ENCODE measurements at regions not wholly inside any gene's neighbourhood (a gene's known extent, or its start where the extent isn't known, plus 50 kb on each side); places are given as distances from the start of the nearest gene placed in this dataset.

GRCh38 chr1:87735750-87736149 is 407.1 kb downstream of the LMO4 start:
- DNase-seq, result no peak

- DNase-seq, result no peak
Observed at GRCh38 chr1:87739141-87739540, 410.5 kb downstream of the LMO4 start.

GRCh38 chr1:87739704-87740103 is 411.0 kb downstream of the LMO4 start:
- DNase-seq, result no peak

- DNase-seq, result no peak
Observed at GRCh38 chr1:87743256-87743655, 414.6 kb downstream of the LMO4 start.

DNA sequence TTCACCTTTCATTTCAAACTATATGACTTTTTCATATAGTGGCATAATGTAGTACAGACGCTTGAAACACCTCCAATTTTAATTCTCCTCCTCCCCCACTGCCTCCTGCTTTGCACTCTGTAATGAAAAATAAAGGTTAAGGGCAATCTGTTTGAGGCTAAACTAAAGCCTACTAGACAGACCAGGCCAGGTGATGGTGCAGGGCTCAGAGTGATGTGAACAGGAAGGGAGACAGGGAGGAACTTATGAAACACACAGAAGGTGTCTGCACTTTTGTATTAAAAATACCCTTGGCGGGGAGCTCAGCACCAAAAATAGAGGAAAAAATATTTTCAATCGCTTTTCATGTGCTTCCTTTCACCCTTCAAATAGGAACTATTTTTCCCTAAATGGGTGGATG is 415.4 kb downstream of the LMO4 start:
- DNase-seq, result no peak

DNA sequence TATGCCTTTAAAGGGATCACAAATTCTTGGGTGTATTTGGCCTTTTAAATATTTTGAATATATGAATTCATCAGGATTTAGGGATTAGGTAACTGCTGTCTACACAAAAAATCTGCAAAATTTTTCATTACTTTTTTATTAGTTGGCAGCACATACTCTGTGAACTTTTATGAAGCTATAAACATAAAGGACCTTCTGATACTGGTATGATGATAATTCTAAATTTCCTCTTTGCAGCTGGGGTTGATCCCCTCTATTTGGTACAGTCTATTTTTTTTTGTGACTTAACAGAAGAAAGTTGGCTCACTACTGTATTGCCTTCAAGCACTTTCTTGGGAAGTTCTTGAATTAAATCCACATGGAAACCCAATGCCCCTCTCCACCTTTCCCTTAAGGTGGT is 416.1 kb downstream of the LMO4 start:
- no peak for DNase-seq

DNA sequence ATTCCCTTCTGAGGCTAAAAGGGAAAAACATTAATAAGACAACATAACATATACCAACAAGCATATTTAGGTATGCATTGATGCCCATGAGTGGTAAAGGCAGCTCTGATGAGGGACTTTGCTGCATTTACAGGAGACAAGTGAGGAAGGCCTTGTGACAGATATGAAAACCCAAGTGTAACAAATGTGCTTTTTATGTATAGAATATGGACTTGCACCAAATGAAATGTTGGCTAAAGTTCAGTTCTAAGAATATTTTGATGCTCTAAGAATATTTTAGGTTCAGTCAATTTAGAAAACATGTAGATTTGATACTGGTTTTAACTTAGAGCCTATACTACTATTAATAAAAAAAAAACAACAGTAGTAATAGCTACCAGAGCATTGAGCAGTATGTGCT is 424.7 kb downstream of the LMO4 start:
- DNase-seq, result no peak

DNA sequence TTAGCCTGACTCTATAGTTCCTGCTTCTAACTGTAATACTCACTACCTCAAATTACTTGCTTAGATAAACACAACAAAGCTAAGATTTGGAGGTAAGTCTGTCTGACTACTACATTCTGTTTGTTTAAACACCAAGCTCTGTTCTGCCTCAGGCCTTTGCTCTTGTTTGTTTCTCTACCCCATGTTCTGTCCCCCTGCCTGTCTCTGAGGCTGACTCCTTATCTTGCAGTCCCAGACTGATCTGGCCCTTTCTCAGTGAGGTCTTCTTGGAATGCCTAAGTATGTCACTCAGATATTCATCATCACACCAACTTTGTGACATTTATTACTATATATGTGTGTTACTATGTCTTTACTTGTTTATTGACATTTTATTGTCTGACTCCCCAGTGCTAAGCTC is 425.5 kb downstream of the LMO4 start:
- no peak for DNase-seq

GRCh38 chr1:87757676-87758075 is 429.0 kb downstream of the LMO4 start:
- DNase-seq, result no peak

- DNase-seq, result no peak
Observed at GRCh38 chr1:87759421-87760087, 430.9 kb downstream of the LMO4 start.

DNA sequence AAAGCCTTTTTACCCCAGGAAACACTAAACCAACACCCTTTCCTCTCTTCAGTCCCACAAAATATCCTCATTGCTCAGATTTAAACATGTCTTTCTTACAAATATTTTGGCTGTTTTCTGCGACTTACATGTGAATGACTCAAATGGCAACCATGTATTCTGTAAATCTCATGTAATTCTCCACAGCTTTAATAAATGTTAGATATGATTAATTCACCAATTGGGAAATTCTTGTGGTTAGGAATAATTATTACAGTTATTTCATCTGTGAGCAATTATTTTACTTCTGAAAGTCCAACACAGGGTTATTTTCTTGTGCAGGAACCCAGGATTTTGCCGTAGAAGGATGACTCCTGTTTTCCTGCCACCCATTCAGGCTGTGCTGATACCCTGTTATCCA is 431.5 kb downstream of the LMO4 start:
- no peak for DNase-seq

- DNase-seq, result no peak
Observed at GRCh38 chr1:87760654-87761053, 432.0 kb downstream of the LMO4 start.

DNA sequence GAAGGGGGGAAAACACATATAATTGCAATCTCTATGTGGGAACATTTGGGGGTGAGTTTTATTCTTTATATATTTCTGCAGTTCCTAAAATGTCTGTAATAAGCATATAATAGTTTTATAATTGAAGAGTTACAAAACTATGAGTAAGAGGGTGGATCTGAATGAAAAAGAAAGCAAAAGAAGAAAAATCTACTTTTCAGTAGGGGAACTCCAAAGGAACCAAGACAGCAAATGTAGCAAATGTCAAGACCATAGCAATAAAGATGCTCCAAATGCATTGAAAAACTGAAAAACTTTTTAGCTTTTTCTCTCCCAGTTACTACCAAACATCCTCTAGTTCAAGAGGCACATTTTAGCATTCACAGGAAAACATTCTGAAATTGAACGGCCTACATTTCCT is 434.8 kb downstream of the LMO4 start:
- no peak for DNase-seq

DNA sequence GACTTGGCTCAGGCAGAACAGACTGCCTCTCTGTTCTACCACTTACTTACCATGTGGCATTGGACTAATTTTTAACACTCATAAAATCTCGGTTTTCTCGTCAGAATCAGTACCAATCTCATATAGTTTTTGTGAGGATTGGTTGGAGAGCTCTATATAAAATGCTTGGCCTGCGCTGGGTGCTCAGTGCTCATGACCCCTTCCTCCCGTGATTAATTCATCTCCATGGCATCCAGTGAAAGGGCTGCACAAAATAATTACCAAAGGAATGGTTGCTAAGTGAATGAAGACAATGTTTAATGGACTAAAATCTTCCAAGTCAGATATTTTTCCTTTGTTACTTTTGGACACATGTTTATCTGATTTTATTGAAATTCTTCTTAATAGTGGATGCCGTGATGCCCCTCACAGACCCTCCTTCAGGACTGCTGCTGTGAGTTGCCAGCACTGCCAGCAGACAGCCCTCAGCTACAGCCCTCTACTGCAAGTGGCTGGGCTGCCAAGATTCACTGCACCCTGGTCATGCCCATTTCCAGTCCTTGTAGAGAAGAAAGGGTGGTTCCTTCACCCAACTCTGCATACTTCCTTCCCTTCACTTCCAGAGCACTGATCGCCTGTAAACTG is 436.5 kb downstream of the LMO4 start:
- no peak for DNase-seq

DNA sequence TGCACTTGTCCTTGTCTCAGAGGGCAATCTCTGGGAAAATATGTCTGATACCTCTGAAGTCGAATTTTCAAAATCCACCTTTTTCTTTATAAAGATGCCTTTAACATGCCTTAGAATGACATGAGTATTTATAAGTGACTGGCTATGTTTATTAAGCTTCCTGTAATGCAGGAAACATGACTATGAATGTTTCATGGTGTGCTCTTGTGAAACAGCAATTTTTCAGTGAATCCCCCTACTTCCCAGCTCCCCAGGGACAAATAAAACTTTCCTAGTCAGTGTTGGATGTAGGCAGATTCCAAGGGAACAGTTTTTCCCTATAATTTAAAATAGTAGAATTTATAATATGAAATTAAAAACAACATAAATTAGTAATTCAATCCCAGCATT is 437.0 kb downstream of the LMO4 start:
- no peak for DNase-seq

DNA sequence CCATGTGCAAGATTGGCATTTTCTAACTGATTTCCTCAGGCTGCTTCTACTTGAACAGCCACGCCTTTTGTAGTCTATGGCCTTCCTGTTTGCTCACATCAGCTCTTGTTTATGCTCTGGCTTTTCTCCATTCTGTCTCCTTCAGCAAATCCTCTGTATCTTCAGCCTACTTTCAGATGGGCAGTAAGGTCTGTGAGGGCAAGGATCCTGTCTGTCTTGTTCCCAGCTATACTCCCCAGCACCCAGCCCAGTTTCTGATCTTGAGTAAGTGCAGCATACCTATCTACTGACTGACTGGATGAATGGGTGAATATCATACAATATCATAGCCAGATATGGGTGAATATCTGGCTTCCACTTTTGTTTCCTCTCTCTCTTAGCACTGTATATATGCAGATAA is 438.1 kb downstream of the LMO4 start:
- DNase-seq, result no peak

DNA sequence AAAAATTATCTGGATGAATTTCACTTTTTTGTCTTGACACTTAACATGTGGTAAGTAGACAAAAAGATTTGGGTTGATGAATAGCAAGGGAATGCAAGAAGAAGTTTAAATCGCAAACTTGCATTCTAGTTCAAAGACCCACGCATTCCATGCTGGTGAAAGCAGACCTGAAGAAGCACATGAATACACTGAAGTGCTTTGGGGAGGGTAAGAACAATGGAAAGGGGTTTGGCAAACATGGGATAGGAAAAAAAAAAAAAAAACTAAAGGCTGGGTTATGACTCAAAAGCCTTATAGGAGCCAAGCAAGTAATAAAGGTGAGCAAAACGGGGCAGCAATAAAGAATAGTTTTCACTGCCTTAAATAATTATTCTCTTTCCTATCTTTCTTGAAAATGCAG is 450.2 kb downstream of the LMO4 start:
- DNase-seq, result no peak

GRCh38 chr1:87781554-87781953 is 452.9 kb downstream of the LMO4 start:
- DNase-seq, result no peak

- DNase-seq, result no peak
Observed at GRCh38 chr1:87783315-87783714, 454.6 kb downstream of the LMO4 start.

GRCh38 chr1:87785386-87785785 is 456.7 kb downstream of the LMO4 start:
- DNase-seq, result no peak

- no peak for DNase-seq
Observed at GRCh38 chr1:87786229-87786628, 457.5 kb downstream of the LMO4 start.

GRCh38 chr1:87786861-87787545 is 458.3 kb downstream of the LMO4 start:
- no peak for DNase-seq

GRCh38 chr1:87787551-87787950 is 458.9 kb downstream of the LMO4 start:
- no peak for DNase-seq

GRCh38 chr1:87790756-87791155 is 462.1 kb downstream of the LMO4 start:
- no peak for DNase-seq
